Pulmonary artery endothelial cell (primary cell): ENCODE measurements at regions not wholly inside any gene's neighbourhood (a gene's known extent, or its start where the extent isn't known, plus 50 kb on each side); places are given as distances from the start of the nearest gene placed in this dataset.

Experiments
- DNase-seq: peaks from one replicate; pipeline ENCODE4 v3.0.0-alpha.2; 2011; ENCODE audit warnings: low read depth, low spot score

DNA sequence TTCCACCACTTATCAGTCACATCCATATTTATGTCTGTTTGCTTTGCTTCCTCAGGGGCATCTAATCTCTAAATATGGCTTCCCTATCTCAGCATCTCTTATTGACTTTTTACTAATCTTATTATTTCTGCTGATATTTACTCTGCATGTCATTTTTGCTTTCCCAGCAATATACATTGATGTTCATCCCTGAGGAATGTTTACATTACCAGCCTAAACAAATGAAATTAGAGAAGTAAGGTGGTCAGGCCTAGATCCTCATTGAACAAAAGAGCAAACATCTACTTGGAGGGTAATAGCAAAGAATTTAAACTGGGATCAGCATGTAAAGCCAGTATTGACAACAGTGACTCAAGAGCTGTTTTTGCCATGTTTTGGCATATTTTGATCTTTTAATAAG lies 546.4 kb downstream of the MMUT start:
- DNase-seq, result no peak

DNA sequence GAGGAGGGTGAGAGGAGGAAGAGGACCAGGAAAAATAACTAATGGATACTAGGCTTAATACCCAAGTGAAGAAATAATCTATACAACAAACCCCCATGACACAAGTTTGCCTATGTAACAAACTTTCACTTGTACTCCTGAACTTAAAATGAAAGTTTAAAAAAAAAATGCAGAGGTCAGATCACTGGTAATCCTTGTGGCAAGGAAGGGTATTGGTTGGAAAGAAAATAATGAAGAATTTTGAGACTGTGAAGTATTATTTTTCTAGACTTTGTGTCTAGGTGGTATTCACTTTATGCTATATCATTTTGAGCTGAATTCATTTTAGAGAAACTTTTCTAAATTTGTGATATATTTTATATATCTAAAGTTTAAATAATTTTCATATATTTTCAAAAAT lies 547.5 kb downstream of the MMUT start:
- DNase-seq, result no peak

DNA sequence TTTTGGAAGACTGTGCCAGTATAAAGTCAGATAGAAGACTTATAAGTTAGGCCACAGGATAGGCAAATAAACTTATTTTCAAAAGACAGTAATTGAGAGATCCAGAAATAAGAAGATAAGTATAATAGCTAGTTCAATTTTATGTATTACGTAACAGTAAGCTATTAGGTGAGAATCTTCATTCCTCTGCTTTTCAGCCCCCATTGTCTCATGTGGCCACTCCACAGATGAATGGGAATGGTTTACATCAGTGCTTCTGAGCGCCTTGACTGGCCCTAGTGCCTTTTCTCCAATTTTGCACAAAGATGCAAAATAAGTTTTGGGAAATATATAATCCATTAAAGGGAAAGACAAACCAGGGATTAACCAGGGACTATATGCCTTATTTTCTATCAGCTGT lies 550.5 kb downstream of the MMUT start:
- DNase-seq, result no peak

DNA sequence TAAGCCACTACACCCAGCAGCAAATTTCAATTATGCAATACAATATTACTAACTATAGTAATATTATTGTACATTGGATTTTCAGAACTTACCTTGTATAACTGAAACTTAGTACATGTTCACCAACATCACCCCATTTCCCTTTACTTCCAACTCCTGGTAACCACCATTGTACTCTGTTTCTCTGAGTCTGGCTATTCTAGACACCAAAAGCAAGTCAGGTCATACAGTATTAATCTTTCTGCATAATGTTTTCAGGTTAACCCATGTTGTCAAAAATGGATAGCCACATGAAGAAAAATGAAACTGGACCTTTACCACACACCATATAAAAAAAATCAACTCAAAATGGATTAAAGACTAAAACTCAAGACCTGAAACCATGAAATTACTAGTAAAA lies 558.2 kb downstream of the MMUT start:
- no peak for DNase-seq

DNA sequence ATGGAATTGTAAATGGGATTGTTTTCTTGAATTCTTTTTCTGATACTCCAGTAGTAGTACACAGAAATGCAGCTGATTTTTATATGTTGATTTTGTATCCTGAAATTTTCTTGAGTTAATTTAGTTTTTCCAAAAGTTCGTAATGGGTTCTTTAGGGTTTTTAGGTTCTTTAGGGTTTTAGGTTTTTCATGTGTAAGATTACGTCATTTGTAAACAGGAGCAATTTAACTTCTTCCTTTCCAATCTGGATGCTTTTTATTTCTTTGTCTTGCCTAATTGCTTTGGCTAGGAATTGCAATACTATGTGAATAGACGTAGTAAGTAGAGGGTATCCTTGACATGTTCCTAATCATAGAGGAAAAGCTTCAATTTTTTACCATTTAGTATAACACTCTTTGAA lies 568.6 kb downstream of the MMUT start:
- DNase-seq, result no peak

DNA sequence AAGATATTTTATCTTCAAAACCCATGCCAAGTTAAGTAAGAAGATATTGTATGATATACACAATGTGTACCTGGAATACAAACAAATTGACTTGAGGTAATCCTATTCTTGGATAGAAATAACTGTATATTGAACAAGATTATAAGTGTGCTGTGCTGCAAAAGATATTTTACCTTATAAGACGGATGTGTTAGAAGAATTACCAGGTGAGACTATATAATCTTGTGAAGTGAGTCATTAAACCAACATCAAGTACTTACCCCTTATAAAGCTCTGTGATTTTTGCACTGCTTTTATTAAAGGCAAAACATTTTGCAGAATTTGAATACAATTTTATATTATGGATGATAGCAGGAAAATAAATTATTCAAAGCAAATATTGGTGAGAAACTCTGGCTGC lies 570.0 kb downstream of the MMUT start:
- DNase-seq, result no peak

DNA sequence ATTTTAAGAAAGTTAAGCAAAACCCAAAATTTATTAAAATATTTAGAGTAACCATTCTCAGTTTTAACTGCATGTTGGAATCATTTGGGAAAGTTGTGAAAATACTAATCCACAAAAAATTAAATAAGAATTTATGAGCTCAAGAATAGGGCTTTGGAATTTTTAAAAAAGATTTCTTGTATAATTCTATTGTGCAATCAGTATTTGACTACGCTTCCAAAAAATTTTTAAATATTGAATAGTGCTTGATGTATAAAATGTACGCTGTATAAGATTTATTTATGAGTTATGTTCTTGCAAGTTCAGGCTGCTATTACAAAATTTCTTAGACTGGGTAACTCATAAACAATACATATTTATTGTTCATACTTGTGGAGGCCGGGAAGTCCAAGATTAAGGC lies 571.7 kb downstream of the MMUT start:
- no peak for DNase-seq

DNA sequence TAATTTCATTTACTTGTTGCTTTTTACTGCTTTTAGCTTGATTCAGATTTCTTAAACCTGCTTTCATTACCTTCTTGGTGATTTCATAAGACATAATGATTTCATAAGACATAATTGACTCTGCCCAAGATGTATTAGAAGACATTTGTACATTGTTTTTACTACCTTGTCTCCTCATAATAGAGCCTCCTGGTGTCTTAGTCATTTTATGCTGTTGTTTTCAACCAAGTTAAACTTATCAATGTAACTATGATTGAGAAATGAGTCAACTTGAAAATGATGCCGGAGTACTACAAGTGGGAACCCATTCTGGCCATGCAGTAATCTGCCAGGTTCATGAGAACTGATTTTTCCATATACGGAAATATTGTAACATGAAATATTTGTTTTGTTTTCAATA lies 573.6 kb downstream of the MMUT start:
- no peak for DNase-seq

DNA sequence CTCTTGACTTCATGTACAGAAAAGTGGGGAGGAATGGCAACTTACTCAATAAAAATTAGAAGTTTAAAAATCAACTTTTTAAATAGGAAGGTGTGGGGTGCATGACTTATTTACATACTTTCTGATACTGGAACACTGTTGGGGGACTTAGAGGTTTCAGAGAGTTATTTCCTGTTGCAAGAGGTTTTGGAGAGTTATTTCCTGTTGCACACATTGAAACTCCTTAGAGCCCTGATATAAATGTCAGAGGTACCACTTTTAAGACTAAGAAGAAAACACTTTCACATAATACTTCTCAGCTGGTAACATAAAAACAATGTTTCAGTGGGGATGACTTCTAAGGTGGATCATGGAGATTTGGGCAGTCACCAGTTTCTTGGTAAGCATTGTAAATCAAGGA lies 579.9 kb downstream of the MMUT start:
- DNase-seq, result no peak

DNA sequence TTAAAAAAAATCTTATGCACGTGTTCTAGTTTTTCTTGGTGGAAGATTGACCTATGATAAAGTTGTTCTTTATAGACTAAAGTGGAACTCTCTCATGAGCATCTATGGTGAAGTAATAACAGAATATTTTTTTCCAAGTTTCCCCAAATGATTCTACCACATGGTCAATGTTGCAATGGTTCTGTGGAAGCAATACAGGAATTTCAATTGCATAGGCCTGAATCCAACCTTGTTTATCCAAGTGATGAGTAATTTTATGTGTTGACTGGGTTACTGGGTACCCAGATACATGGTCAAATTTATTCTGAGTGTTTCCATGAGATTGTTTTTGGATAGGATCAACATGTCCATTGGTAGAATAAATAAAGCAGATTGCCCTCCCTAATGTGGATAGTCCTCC lies 581.5 kb downstream of the MMUT start:
- DNase-seq, result no peak

DNA sequence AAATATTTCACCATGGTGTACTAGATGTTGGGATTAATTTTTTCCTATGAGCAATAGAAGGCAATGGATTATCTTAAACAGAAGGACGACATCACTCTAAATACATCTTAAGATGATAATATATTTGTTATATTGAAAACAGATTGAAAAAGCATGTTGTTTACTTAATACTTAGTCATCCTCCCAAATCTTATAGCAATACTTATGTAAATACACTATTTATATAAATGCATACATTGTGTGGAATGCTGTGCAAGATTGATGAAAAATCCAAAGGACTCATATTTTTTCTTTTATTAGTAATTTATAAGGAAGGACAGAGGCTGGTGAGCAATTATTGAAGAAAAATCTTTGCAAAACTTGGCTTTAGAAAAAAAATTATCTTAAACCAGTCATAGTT lies 593.5 kb downstream of the MMUT start:
- no peak for DNase-seq

DNA sequence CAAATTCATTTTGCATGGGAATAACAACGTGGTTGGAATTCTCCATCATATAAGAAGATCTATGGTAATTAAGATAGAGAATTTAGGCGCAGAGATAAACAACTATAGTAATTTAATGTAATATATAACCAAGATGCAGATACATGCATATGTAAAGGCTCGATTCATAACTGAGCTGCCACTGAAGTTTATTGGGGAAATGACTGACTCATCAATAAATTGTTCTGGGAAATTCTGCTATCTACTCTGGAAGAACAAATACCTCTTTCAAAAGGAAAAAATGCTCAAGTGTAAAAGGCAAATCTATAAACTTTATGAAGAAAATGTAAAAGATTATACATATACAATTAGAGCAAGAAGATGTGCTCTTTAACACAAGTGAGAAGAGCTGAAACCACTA lies 596.4 kb downstream of the MMUT start:
- DNase-seq, result no peak

DNA sequence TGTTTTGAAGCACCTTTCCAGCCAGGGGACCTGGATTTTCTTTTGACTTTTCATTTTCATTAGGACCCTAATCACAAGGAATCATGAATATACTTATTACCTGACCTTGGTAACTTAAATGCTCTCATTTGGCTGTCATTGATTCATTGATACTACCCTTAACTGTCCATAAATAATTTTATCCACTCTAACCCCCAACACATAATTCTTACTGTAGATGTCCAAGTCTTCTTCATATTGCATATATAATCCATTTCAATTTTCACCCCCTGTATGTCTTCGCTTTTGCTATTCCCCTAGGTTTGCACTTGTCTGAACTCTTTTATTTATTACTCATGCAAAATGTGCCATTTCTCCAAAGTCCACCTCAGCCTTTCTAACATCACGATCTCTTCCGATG lies 602.9 kb downstream of the MMUT start:
- DNase-seq, result no peak

DNA sequence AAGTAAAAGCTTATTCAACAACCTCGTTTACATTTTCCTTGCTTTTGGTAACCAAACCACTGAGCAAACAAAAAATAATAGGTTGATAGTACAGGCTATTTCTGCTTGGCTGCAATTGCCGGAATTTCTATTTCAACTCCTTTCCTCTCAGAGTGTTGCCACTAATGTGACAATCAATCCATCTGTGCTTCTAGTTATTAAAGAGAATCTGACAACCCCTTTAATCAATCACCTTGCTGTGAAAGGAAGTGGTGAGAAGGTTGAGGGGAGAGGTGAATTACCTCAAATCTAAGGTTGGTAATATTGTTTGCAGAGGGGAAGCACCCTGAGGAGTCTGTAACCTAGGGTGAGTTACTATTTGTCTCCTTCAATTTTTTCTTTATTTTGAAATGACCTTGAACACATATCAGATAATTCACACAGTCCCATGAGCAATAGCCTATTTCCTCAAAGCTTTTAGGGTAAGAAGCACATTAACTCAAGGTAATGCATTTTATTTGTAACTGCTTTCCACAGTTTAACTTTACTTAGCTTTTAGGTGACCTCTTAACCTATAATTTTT lies 603.4 kb downstream of the MMUT start:
- DNase-seq, result no peak

DNA sequence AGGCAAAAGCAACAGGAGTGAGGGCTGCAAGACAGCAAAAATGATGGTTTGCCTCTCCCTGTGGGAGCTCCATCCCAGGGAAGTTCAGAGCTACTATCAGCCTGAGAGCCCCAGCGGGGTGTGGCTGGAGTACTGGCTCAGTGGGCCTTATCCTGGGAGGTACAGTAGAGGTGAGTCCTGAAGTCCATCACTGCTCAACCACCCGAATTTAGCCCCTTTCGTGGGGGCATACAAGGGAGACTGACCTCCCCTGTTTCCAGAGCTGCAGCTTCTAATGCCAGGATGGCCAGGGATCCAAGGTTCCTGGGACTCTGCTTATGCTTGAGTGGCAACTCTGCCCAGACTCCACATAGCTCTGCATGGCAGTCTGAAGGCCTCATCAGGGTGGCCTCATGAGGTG lies 617.8 kb downstream of the MMUT start:
- DNase-seq, result no peak

DNA sequence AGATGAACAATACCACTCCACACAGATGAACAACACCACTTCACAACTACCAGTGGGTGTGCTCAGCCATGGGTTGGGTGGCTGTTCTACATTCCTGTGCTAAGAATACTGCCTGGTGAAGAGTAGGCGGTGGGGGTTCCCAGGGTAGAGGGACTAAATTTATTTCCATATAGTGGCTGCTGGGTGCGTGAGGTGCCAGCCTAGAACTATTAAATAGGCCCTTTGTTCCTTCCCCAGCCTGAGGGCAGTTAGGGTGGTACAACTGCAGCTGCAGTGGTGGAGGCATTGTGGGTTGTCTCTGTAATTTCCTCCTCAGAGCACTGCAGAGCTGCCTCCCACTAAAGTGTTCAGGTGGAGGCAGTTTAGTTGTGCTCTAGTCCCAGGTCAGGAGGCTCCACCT lies 618.4 kb downstream of the MMUT start:
- DNase-seq, result no peak

DNA sequence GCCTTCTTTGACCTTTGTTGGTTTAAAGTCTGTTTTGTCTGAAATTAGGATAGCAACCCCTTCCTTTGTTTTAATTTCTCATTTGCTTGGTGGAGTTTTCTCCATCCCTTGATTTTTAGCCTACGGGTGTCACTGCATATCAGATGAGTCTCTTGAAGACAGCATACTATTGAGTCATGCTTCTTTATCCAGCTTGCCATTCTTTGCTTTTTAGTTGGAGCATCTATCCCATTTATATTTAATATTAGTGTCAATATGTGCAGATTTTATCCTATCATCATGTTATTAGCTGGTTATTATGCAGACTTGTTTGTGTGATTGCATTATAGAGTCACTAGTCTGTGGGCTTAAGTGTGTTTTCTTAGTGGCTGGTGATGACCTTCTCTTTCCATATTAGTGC lies 622.2 kb downstream of the MMUT start:
- DNase-seq, result no peak

DNA sequence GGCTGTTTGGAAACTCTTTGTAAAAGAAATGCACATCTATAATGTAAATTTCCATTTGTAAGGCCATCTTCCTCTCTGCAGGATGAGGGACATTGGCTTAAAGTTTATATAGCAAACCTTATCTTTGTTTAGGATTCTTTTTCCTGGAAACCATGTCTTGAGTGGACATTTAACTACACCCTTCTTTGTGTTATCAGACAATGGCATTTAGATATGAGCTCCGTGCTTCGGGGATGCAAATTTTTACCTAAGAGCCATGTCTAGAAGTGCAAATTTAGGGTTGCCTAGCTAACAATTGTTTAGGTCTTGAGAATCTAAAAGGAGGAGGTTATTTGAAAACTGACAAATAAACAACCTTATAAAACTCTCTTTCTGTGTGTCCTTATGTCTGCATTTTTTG lies 623.8 kb downstream of the MMUT start:
- DNase-seq, result no peak

DNA sequence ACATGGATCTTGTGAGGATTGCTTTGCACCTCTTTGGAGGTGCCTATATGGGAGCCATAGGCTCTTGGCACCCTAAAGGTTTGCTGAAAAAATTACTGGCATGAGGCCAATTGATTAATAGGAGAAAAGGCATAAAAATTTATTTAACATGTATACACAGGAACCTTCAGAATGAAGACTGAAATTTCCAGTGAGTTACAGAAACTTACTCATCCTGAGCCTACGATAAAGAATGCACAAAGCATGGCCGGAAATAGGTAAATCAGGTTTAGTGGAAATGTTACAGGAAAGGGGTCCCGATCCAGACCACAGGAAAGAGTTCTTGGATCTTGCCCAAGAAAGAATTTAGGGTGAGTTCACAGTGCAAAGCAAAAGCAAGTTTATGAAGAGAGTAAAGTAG lies 625.3 kb downstream of the MMUT start:
- no peak for DNase-seq

DNA sequence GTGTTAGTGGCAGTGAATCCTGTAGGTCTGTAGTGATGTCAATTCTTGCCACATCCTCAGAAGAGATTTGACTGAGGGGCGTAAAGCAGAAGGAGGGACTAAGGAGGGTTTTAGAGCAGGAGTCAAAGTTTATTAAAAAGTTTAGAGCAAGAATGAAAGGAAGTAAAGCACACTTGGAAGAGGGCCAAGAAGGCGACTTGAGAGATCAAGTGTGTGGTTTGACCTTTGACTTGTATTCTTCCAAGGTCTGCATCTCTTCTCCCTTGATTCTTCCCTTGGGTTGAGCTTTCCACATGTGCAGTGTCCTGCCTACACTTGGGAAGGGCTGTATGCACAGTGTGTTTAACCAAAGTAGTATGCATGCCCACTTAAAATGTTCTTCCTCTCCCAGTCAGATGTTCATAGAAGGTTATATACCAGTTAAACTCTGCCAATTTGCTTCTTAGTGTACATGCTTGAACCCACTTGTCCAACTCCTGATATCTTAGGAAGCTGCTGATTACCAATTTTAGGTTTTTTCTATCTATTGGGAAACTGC lies 627.6 kb downstream of the MMUT start:
- DNase-seq, result no peak

DNA sequence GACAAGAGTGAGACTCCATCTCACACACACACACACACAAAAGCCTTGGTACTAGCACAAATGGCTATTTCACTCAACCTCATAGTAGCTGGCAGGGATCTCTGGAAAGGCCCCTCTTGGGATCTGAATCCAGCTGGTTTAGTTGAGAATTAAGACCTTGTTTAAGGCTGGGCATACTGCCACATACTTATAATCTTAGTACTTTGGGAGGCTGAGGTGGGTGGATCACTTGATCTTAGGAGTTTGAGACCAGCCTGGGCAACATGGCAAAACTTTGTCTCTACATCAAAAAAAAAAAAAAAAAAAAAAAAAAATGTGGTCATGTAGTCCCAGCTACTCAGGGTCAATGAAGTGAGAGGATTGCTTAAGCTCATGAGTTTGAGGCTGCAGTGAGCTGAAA lies 628.3 kb downstream of the MMUT start:
- DNase-seq, result no peak

DNA sequence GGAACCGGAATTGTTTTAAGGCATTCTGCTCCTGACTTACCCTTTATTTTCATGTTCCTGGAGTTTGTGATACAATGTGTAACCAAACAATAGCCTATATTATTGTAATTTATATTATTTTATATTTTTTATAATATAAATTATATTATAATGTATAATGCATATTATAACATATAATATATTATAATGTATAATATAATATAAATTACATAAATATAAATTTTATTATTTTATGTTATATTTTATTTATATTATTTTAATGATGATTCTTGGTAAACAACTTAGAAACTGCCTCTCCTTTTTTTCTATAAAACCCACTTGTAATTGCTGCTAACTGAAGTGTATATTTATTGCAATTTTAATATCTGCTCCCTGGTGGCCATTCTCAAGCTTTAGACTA lies 629.1 kb downstream of the MMUT start:
- no peak for DNase-seq

DNA sequence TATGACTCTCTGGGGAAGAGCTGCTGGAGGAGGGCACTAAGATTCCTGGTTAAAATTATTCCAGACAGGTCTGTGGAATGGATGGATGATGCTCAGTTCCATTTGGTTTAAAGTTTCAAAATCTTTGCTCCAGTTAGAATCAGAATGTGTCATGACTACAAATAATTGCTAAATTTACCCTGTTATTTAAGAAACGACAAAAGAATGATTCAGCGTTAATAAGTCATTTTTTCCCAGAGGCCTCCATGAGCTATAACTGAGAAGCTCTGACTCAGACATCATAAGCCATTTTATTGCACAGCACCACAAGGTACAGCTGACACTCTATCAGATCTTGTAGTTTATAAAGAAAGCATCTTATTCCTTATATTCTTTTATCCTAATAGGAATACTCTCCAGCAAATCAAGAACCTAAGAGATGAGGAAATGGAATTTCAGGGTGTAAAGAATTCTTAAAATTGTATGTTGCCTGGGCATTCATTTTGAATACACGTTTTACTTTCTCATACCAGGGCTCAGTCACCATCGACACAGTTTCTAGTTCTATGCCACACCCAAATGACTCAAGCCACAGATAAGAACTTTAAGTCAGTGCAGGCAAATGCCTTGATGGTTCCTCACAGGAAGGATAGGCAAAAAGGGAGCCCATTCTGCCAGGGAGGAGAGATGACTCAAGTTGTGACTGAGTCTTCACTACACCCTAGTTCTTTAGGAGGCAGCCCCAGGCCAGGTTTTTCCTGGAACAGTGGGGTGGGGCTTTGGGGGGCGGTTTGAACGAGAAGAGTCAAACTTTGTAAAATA lies 636.0 kb downstream of the MMUT start:
- DNase-seq, result no peak

DNA sequence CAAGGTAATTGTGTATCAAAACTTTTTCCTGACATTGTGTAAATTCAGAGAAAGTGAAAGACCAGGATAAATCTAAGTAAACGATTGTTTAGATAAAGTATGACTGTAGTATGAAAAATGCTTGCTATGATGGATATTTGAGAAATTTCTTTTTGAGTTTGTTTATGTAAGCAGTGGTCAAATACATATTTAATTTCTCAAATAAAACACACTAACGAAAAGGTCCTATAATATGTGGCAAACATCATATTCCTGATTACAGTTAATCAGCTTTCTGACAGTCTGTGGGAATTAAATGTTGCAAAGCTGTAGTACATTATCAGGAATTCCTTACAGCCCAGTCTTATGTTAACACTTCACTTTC lies 636.9 kb downstream of the MMUT start:
- no peak for DNase-seq
